Gastroesophageal sphincter (tissue), 4 donors: ENCODE measurements at regions not wholly inside any gene's neighbourhood (a gene's known extent, or its start where the extent isn't known, plus 50 kb on each side); places are given as distances from the start of the nearest gene placed in this dataset.

Experiments
- ATAC-seq: fragments of 150-250 bp; one replicate; pipeline ENCODE4 v1.9.1; 2016; ENCODE audit warnings: mild to moderate bottlenecking, moderate library complexity
- H3K27ac ChIP-seq, 4 donors: fragments of 200-600 bp; sonication (generic) in 3 of 4; 1 replicate in 3 of 4; 2 replicates in 1 of 4; pipeline ENCODE4 v1.5.1; 2016 to 2019
- H3K27me3 ChIP-seq: fragments of 200-600 bp; sonication (generic); one replicate; pipeline ENCODE4 v1.5.1; 2019
- H3K36me3 ChIP-seq, 2 donors: fragments of 200-600 bp; sonication (generic); one replicate each; pipeline ENCODE4 v1.5.1; 2019; ENCODE audit warnings: control low read depth in 1 of 2
- H3K4me1 ChIP-seq, 3 donors: fragments of 200-600 bp; sonication (generic); 1 replicate in 2 of 3; 2 replicates in 1 of 3; pipeline ENCODE4 v1.5.1; 2016 to 2019; ENCODE audit warnings: control low read depth in 2 of 3
- H3K4me3 ChIP-seq, 2 donors: fragments of 200-600 bp; sonication (generic); one replicate each; pipeline ENCODE4 v1.5.1; 2019; ENCODE audit warnings: mild to moderate bottlenecking in 1 of 2, moderate library complexity in 1 of 2
- H3K9me3 ChIP-seq, 3 donors: fragments of 200-600 bp; sonication (generic); one replicate each; pipeline ENCODE4 v1.5.1; 2017 to 2019; ENCODE audit warnings: control low read depth in 2 of 3
- CTCF ChIP-seq, 4 experiments: fragments of 200-600 bp in 2 of 4; fragments of 450-650 bp in 2 of 4; sonication (generic) in 1 of 4; IDR thresholded peaks; one replicate each; pipeline ENCODE4 v1.5.1; 2017 to 2019; ENCODE audit warnings: antibody characterized with exemption in 4 of 4, mild to moderate bottlenecking in 2 of 4, moderate library complexity in 2 of 4
- EP300 ChIP-seq: sonication (generic); formaldehyde crosslinking; IDR thresholded peaks from one replicate; pipeline ENCODE4 v1.6.1; 2017; ENCODE audit warnings: antibody characterized with exemption, mild to moderate bottlenecking
- POLR2A ChIP-seq, 2 donors: fragments of 450-650 bp; IDR thresholded peaks; one replicate each; pipeline ENCODE4 v1.6.1; 2017; ENCODE audit warnings: antibody characterized with exemption in 2 of 2, mild to moderate bottlenecking in 2 of 2, moderate library complexity in 1 of 2
- POLR2AphosphoS5 ChIP-seq: sonication (generic); formaldehyde crosslinking; IDR thresholded peaks from one replicate; pipeline ENCODE4 v1.6.1; 2017; ENCODE audit warnings: antibody characterized with exemption
- WGBS, 2 donors: methylation state at CpG; one replicate each; pipeline ENCODE4 v1.1.5; 2018; ENCODE audit warnings: low coverage in 1 of 2; 5-methylcytosine and 5-hydroxymethylcytosine counted together

GRCh38 chr18:46253498-46253897, 149.3 kb downstream of the HAUS1 start:
- H3K36me3 ChIP-seq: peaks cover 3 to 11% of the 10 kb centered on the region in 2 donors
- no peak for TF ChIP-seq POLR2A (IDR thresholded peaks at IDR 0.05)
- TF ChIP-seq CTCF (IDR thresholded peaks at IDR 0.05): no peak
- no peak for TF ChIP-seq POLR2AphosphoS5
- TF ChIP-seq EP300: no peak
- H3K4me1 ChIP-seq: peaks cover 0 to 41% (median 9%) of the 10 kb centered on the region in 3 donors
- H3K27me3 ChIP-seq: no peaks in the 10 kb centered on the region
- ATAC-seq: peak; percentile 46
- H3K9me3 ChIP-seq: no peaks in the 10 kb centered on the region
- WGBS, 2 donors: 44 to 70% methylated on average over 2 of the region's 2 CpGs
- no peak overlapping the region for H3K4me3 ChIP-seq
- H3K27ac ChIP-seq: peak overlapping the region in 3 of 4 donors; percentile 8 to 44 (median 21)

GRCh38 chr18:46256078-46256477, 151.9 kb downstream of the HAUS1 start:
- Histone ChIP-seq H3K27me3 (no peaks in the 10 kb centered on the region), H3K4me3 (no peak overlapping the region), H3K27ac (no peak overlapping the region), H3K4me1 (peaks cover 10 to 36% (median 16%) of the 10 kb centered on the region in 3 donors), H3K9me3 (no peaks in the 10 kb centered on the region), H3K36me3 (peaks cover 3 to 7% of the 10 kb centered on the region in 2 donors)
- TF ChIP-seq EP300: no peak
- TF ChIP-seq POLR2A (IDR thresholded peaks at IDR 0.05): no peak
- TF ChIP-seq POLR2AphosphoS5: no peak
- TF ChIP-seq CTCF (IDR thresholded peaks at IDR 0.05): no peak
- 62 to 73% methylated on average over 1 of the region's 1 CpG for WGBS, 2 donors
- ATAC-seq: no peak

- Histone ChIP-seq H3K36me3 (peaks cover 3 to 7% of the 10 kb centered on the region in 2 donors), H3K27ac (no peak overlapping the region), H3K27me3 (no peaks in the 10 kb centered on the region), H3K4me3 (no peak overlapping the region), H3K4me1 (peaks cover 10 to 42% (median 17%) of the 10 kb centered on the region in 3 donors), H3K9me3 (no peaks in the 10 kb centered on the region)
- TF ChIP-seq CTCF (IDR thresholded peaks at IDR 0.05) (no peak), POLR2A (IDR thresholded peaks at IDR 0.05) (no peak), EP300 (no peak), POLR2AphosphoS5 (no peak)
- no peak for ATAC-seq
- 58 to 73% methylated on average over 2 to 3 of the region's 3 CpGs for WGBS, 2 donors
Measured at GRCh38 chr18:46257366-46257765, 153.2 kb downstream of the HAUS1 start.

- 52 to 77% methylated on average over 3 of the region's 4 CpGs for WGBS, 2 donors
- no peak for ATAC-seq
- Histone ChIP-seq H3K36me3 (peaks cover 0 to 25% of the 10 kb centered on the region in 2 donors), H3K9me3 (no peaks in the 10 kb centered on the region), H3K27me3 (no peaks in the 10 kb centered on the region), H3K4me3 (no peak overlapping the region), H3K27ac (peak overlapping the region; percentile 4 to 68 (median 37)), H3K4me1 (peaks cover 9 to 31% (median 10%) of the 10 kb centered on the region in 3 donors)
- TF ChIP-seq EP300: no peak
- TF ChIP-seq CTCF (IDR thresholded peaks at IDR 0.05): no peak
- TF ChIP-seq POLR2AphosphoS5: no peak
- TF ChIP-seq POLR2A (IDR thresholded peaks at IDR 0.05): no peak
Measured at GRCh38 chr18:46260016-46260878, 156.1 kb downstream of the HAUS1 start.

- H3K27ac ChIP-seq: peak overlapping the region; percentile 4 to 68 (median 37)
- no peaks in the 10 kb centered on the region for H3K27me3 ChIP-seq
- H3K36me3 ChIP-seq: peaks cover 0 to 28% of the 10 kb centered on the region in 2 donors
- no peak for TF ChIP-seq POLR2A (IDR thresholded peaks at IDR 0.05)
- no peaks in the 10 kb centered on the region for H3K9me3 ChIP-seq
- H3K4me1 ChIP-seq: peaks cover 9 to 31% (median 10%) of the 10 kb centered on the region in 3 donors
- H3K4me3 ChIP-seq: no peak overlapping the region
- 52 to 53% methylated on average over 3 of the region's 3 CpGs for WGBS, 2 donors
- no peak for ATAC-seq
Measured at GRCh38 chr18:46260879-46261143, 156.6 kb downstream of the HAUS1 start.
